Vagina (tissue), 2 donors: ENCODE measurements at regions not wholly inside any gene's neighbourhood (a gene's known extent, or its start where the extent isn't known, plus 50 kb on each side); places are given as distances from the start of the nearest gene placed in this dataset.

Source experiments
- POLR2A ChIP-seq, 2 donors: fragments of 450-650 bp; IDR thresholded peaks; one replicate each; pipeline ENCODE4 v1.6.1; 2017; ENCODE audit warnings: antibody characterized with exemption in 2 of 2, mild to moderate bottlenecking in 2 of 2, moderate library complexity in 2 of 2
- POLR2AphosphoS5 ChIP-seq, 2 donors: sonication (generic); formaldehyde crosslinking; IDR thresholded peaks; one replicate each; pipeline ENCODE4 v1.9.0; 2017; ENCODE audit warnings: antibody characterized with exemption in 2 of 2, mild to moderate bottlenecking in 2 of 2, low read depth in 1 of 2; ENCODE audit not compliant: insufficient read depth in 1 of 2
- TF ChIP-seq, protein P1 (sequence below), 3 experiments: fragments of 450-650 bp in 2 of 3; fragments of 200-600 bp in 1 of 3; sonication (generic) in 1 of 3; IDR thresholded peaks; one replicate each; pipeline ENCODE4 v1.5.1; 2017 to 2019; ENCODE audit warnings: antibody characterized with exemption in 3 of 3, mild to moderate bottlenecking in 2 of 3, moderate library complexity in 2 of 3

DNA sequence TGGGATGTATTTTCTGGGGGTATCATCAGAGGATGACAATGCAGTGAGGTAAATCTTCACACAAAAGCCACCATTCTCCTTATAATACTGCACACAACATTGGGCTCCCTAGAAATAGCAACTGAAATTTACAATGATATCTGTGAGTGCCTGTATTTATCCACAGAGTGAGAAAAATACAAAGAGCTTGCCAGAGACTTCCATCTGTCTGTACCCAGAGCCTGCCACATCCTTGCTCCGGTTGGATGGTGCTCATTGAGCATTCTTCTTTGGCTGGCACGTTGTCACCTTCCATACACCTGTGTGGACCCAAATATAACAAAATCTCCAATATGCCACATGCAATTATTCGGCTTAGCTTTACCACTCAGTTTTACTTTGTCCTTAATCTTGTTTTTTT is 189.5 kb upstream of the UFM1 start:
- TF ChIP-seq POLR2A (IDR thresholded peaks at IDR 0.05), result no peak
- TF ChIP-seq POLR2AphosphoS5 (IDR thresholded peaks at IDR 0.05; ENCODE audit: insufficient read depth in 1 of 2, low read depth in 1 of 2), result no peak
- TF ChIP-seq, protein P1, sequence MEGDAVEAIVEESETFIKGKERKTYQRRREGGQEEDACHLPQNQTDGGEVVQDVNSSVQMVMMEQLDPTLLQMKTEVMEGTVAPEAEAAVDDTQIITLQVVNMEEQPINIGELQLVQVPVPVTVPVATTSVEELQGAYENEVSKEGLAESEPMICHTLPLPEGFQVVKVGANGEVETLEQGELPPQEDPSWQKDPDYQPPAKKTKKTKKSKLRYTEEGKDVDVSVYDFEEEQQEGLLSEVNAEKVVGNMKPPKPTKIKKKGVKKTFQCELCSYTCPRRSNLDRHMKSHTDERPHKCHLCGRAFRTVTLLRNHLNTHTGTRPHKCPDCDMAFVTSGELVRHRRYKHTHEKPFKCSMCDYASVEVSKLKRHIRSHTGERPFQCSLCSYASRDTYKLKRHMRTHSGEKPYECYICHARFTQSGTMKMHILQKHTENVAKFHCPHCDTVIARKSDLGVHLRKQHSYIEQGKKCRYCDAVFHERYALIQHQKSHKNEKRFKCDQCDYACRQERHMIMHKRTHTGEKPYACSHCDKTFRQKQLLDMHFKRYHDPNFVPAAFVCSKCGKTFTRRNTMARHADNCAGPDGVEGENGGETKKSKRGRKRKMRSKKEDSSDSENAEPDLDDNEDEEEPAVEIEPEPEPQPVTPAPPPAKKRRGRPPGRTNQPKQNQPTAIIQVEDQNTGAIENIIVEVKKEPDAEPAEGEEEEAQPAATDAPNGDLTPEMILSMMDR (IDR thresholded peaks at IDR 0.05), result no peak
